WTC11 (cell line): ENCODE measurements at regions not wholly inside any gene's neighbourhood (a gene's known extent, or its start where the extent isn't known, plus 50 kb on each side); places are given as distances from the start of the nearest gene placed in this dataset.
A peak's percentile ranks its signal among the peaks of the same experiment; 100 is the strongest.

Experiments
- ATAC-seq: fragments of 200-7000 bp; cut with Tn5 transposase; 2 replicates; pipeline ENCODE4 v1.10.0; 2021; ENCODE audit warnings: mild to moderate bottlenecking, moderate library complexity
- CTCF ChIA-PET: fragments of 300-600 bp; sonication (Branson Sonifier 250); formaldehyde crosslinking; loops from one replicate; lab custom pipeline; 2021; ENCODE audit warnings: antibody characterized with exemption; lab: Charles Lee
- POLR2A ChIA-PET: fragments of 350-600 bp; sonication (Branson Sonifier 250); formaldehyde crosslinking; loops from one replicate; lab custom pipeline; 2021; ENCODE audit warnings: antibody characterized with exemption; lab: Charles Lee
- DNase-seq: peaks from one replicate; pipeline ENCODE4 v3.0.0; 2021; ENCODE audit warnings: low spot score
- H3K27ac Mint-ChIP-seq: 2 replicates; pipeline ENCODE4 v1.8.0; 2021; ENCODE audit warnings: mixed read lengths
- H3K27me3 Mint-ChIP-seq: 2 replicates; pipeline ENCODE4 v1.8.0; 2021; ENCODE audit warnings: low read depth, mild to moderate bottlenecking, moderate library complexity, mixed read lengths
- H3K36me3 Mint-ChIP-seq: 2 replicates; pipeline ENCODE4 v1.8.0; 2021; ENCODE audit warnings: mixed read lengths
- H3K4me1 Mint-ChIP-seq: 2 replicates; pipeline ENCODE4 v1.8.0; 2022; ENCODE audit warnings: mixed read lengths
- H3K4me3 Mint-ChIP-seq: 2 replicates; pipeline ENCODE4 v1.8.0; 2021; ENCODE audit warnings: mild to moderate bottlenecking, moderate library complexity, mixed read lengths
- H3K9me3 Mint-ChIP-seq: 2 replicates; pipeline ENCODE4 v1.8.0; 2021; ENCODE audit warnings: mixed read lengths
- ATF2 ChIP-seq: sonication (generic); formaldehyde crosslinking; IDR thresholded peaks from 2 replicates; pipeline ENCODE4 v1.8.1; 2022; ENCODE audit warnings: low read depth, missing genetic modification reagents, borderline replicate concordance
- ELF4 ChIP-seq: sonication (generic); formaldehyde crosslinking; IDR thresholded peaks from 2 replicates; pipeline ENCODE4 v1.8.1; 2022; ENCODE audit warnings: low read depth, mild to moderate bottlenecking, moderate library complexity, missing genetic modification reagents
- ESRRA ChIP-seq: sonication (generic); formaldehyde crosslinking; IDR thresholded peaks from 2 replicates; pipeline ENCODE4 v1.8.1; 2022; ENCODE audit warnings: mild to moderate bottlenecking, missing genetic modification reagents, borderline replicate concordance
- FOXJ3 ChIP-seq: sonication (generic); formaldehyde crosslinking; IDR thresholded peaks from 2 replicates; pipeline ENCODE4 v1.9.0; 2021; ENCODE audit warnings: missing genetic modification reagents, mild to moderate bottlenecking, borderline replicate concordance
- FOXP1 ChIP-seq: sonication (generic); formaldehyde crosslinking; IDR thresholded peaks from 2 replicates; pipeline ENCODE4 v1.8.0; 2022; ENCODE audit warnings: missing genetic modification reagents, mild to moderate bottlenecking, moderate library complexity, borderline replicate concordance
- GTF2I ChIP-seq: fragments of 250-450 bp; sonication (Bioruptor Pico); conservative IDR thresholded peaks from 2 replicates; pipeline ENCODE4 v1.4.0; 2021; ENCODE audit warnings: mild to moderate bottlenecking
- HMGXB4 ChIP-seq: sonication (generic); formaldehyde crosslinking; IDR thresholded peaks from 2 replicates; pipeline ENCODE4 v1.8.1; 2023; ENCODE audit warnings: mild to moderate bottlenecking, moderate library complexity, missing genetic modification reagents
- IRF2 ChIP-seq: sonication (generic); formaldehyde crosslinking; IDR thresholded peaks from 2 replicates; pipeline ENCODE4 v1.8.0; 2022; ENCODE audit warnings: low read depth, missing genetic modification reagents, borderline replicate concordance
- JUN ChIP-seq: sonication (generic); formaldehyde crosslinking; IDR thresholded peaks from 2 replicates; pipeline ENCODE4 v1.8.0; 2023; ENCODE audit warnings: mild to moderate bottlenecking, missing genetic modification reagents
- KAT7 ChIP-seq: sonication (generic); formaldehyde crosslinking; IDR thresholded peaks from 2 replicates; pipeline ENCODE4 v1.8.1; 2023; ENCODE audit warnings: missing genetic modification reagents, mild to moderate bottlenecking, borderline replicate concordance
- NFYB ChIP-seq: sonication (generic); formaldehyde crosslinking; conservative IDR thresholded peaks from 2 replicates; pipeline ENCODE4 v1.8.0; 2022; ENCODE audit warnings: low read depth, missing genetic modification reagents
- NR1H2 ChIP-seq: sonication (generic); formaldehyde crosslinking; IDR thresholded peaks from 2 replicates; pipeline ENCODE4 v1.9.0; 2021; ENCODE audit warnings: mild to moderate bottlenecking, moderate library complexity, missing genetic modification reagents
- NR2C2 ChIP-seq: sonication (generic); formaldehyde crosslinking; IDR thresholded peaks from 2 replicates; pipeline ENCODE4 v1.8.0; 2022; ENCODE audit warnings: mild to moderate bottlenecking, missing genetic modification reagents
- PRRX2 ChIP-seq: fragments of 250-450 bp; sonication (Bioruptor Pico); IDR thresholded peaks from 2 replicates; pipeline ENCODE4 v1.8.0; 2021; ENCODE audit warnings: mild to moderate bottlenecking
- RELA ChIP-seq: sonication (generic); formaldehyde crosslinking; IDR thresholded peaks from 2 replicates; pipeline ENCODE4 v1.8.1; 2022; ENCODE audit warnings: missing genetic modification reagents, mild to moderate bottlenecking, borderline replicate concordance
- SMAD3 ChIP-seq: sonication (generic); formaldehyde crosslinking; IDR thresholded peaks from 2 replicates; pipeline ENCODE4 v1.8.0; 2022; ENCODE audit warnings: missing genetic modification reagents, mild to moderate bottlenecking, borderline replicate concordance
- SOX15 ChIP-seq: fragments of 250-450 bp; sonication (Bioruptor Pico); IDR thresholded peaks from 2 replicates; pipeline ENCODE4 v1.9.0; 2021; ENCODE audit warnings: mild to moderate bottlenecking
- ZNF232 ChIP-seq: sonication (generic); formaldehyde crosslinking; IDR thresholded peaks from 2 replicates; pipeline ENCODE4 v1.8.0; 2022; ENCODE audit warnings: mild to moderate bottlenecking, missing genetic modification reagents
- ZNF396 ChIP-seq: fragments of 250-450 bp; sonication (Bioruptor Pico); IDR thresholded peaks from 2 replicates; pipeline ENCODE4 v1.8.0; 2021; ENCODE audit warnings: mild to moderate bottlenecking, moderate library complexity, borderline replicate concordance
- ZNF512 ChIP-seq: sonication (generic); formaldehyde crosslinking; IDR thresholded peaks from 2 replicates; pipeline ENCODE4 v1.8.1; 2022; ENCODE audit warnings: missing genetic modification reagents, borderline replicate concordance
- ZNF532 ChIP-seq: fragments of 250-450 bp; sonication (Bioruptor Pico); IDR thresholded peaks from 2 replicates; pipeline ENCODE4 v1.9.0; 2021; ENCODE audit warnings: mild to moderate bottlenecking, borderline replicate concordance
- TF ChIP-seq, protein P1 (sequence below): fragments of 200-600 bp; IDR thresholded peaks from 2 replicates; pipeline ENCODE4 v1.8.0; 2022; ENCODE audit warnings: antibody characterized with exemption

GRCh38 chr3:64358176-64358575, 132.9 kb upstream of the PRICKLE2 start (continued):
- TF ChIP-seq NR2C2 (CRISPR knock-in tag) (no peak), GTF2I (CRISPR knock-in tag) (no peak), RELA (CRISPR knock-in tag) (no peak)

GRCh38 chr3:64357481-64357880, 132.2 kb upstream of the PRICKLE2 start:
- ChIA-PET CTCF (interaction anchor here (1.1 kb wide), 1 partner anchor 38 kb away, joined by 3 read pairs; no protein-coding TSS in a partner anchor), POLR2A (no interaction called here)
- Mint-ChIP-seq H3K4me3 (no peak overlapping the region), H3K36me3 (no peaks in the 10 kb centered on the region), H3K27me3 (no peaks in the 10 kb centered on the region), H3K4me1 (peaks cover 17% of the 10 kb centered on the region), H3K27ac (no peak overlapping the region)
- no peak for DNase-seq
- ATAC-seq, result no peak
- TF ChIP-seq ZNF396 (no peak), ZNF512 (no peak), IRF2 (CRISPR knock-in tag) (no peak), NR1H2 (CRISPR knock-in tag) (no peak), HMGXB4 (no peak), PRRX2 (CRISPR knock-in tag) (no peak), FOXP1 (CRISPR knock-in tag) (no peak), NFYB (CRISPR knock-in tag) (no peak), RELA (CRISPR knock-in tag) (no peak), SOX15 (CRISPR knock-in tag) (no peak)
- TF ChIP-seq, protein P1, sequence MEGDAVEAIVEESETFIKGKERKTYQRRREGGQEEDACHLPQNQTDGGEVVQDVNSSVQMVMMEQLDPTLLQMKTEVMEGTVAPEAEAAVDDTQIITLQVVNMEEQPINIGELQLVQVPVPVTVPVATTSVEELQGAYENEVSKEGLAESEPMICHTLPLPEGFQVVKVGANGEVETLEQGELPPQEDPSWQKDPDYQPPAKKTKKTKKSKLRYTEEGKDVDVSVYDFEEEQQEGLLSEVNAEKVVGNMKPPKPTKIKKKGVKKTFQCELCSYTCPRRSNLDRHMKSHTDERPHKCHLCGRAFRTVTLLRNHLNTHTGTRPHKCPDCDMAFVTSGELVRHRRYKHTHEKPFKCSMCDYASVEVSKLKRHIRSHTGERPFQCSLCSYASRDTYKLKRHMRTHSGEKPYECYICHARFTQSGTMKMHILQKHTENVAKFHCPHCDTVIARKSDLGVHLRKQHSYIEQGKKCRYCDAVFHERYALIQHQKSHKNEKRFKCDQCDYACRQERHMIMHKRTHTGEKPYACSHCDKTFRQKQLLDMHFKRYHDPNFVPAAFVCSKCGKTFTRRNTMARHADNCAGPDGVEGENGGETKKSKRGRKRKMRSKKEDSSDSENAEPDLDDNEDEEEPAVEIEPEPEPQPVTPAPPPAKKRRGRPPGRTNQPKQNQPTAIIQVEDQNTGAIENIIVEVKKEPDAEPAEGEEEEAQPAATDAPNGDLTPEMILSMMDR, result no peak
- TF ChIP-seq, all 79 proteins: peak for 0
- H3K9me3 Mint-ChIP-seq, result no peaks in the 10 kb centered on the region

DNA sequence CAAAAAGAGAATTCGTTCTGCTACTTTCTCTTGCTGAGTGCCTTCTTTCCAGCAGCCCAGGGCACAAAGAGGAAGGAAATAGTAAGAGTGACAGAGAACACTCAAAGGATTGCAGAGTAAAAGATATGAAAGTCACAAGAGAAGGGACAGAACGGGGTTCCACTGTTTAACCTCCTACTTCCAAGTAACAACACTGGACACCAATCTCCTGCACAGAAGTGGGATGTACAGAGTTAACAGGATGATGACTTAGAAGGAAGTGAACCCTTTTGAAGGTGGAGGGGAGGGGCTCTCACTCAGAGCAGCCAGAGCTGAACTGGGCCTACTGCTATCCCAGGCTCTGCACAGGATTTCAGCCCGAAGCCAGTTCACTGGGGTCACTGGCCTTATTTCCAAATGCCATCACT, 130.1 kb upstream of the PRICKLE2 start:
- POLR2A ChIA-PET, result no interaction called here
- ATAC-seq (peak; percentile 54; the same call in 1 of the 2 replicates), DNase-seq (no peak)
- Mint-ChIP-seq H3K36me3 (no peaks in the 10 kb centered on the region), H3K27me3 (no peaks in the 10 kb centered on the region), H3K4me3 (no peak overlapping the region), H3K4me1 (peaks cover 17% of the 10 kb centered on the region), H3K9me3 (no peaks in the 10 kb centered on the region), H3K27ac (no peak overlapping the region; the same call in 1 of the 2 replicates)
- CTCF ChIA-PET, result interaction anchor here (1.0 to 1.3 kb wide), 2 partner anchors 36 to 110 kb away, joined by 3 to 4 read pairs; no protein-coding TSS in a partner anchor
- no peak for TF ChIP-seq ZNF232 (CRISPR knock-in tag)
- TF ChIP-seq ELF4 (CRISPR knock-in tag), result no peak
- TF ChIP-seq FOXJ3, result no peak
- no peak for TF ChIP-seq ATF2 (CRISPR knock-in tag)
- no peak for TF ChIP-seq ESRRA
- TF ChIP-seq JUN, result no peak
- TF ChIP-seq ZNF532, result no peak
- no peak for TF ChIP-seq KAT7 (CRISPR knock-in tag)
- no peak for TF ChIP-seq SMAD3 (CRISPR knock-in tag)
